Astrocyte of the cerebellum (primary cell): ENCODE measurements at regions not wholly inside any gene's neighbourhood (a gene's known extent, or its start where the extent isn't known, plus 50 kb on each side); places are given as distances from the start of the nearest gene placed in this dataset.

Source experiments
- DNase-seq: peaks from one replicate; pipeline ENCODE4 v3.0.0-alpha.2; 2011; ENCODE audit warnings: low read depth
- H3K4me3 ChIP-seq: 2 replicates; pipeline ENCODE4 v1.5.1; 2011; ENCODE audit warnings: mild to moderate bottlenecking, low read depth, low read length, moderate library complexity
- in situ Hi-C: cut with HindIII; loops from 2 replicates; pipeline ENCODE4 v1.10.0; 2017; ENCODE audit warnings: low sequenced_read_pairs
- TF ChIP-seq, protein P1 (sequence below): IDR thresholded peaks from 2 replicates; pipeline ENCODE4 v1.5.1; 2012; ENCODE audit warnings: low read length, low read depth, moderate library complexity, mild to moderate bottlenecking; ENCODE audit errors: missing control alignments

DNA sequence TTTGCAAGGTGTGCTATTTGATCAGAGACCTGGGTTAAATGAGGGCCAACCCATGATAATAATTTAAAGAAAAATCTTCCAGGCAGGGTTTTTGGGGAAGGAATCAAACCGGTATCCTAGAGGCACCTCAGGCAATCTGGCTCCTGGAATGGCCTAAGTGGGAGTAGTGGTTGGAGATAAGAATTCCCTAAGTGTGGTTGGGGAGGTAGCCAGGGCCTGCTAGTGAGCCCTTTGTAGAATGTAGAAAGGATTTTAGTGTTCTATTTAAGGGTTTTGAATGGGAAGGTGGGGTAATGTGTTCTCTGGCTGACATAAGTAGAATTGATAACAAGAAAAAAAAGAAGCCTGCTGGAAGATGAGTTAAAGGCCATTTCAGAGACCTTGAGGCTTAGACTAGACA lies 422.2 kb downstream of the XIRP2 start:
- DNase-seq = no peak
- no peak overlapping the region for H3K4me3 ChIP-seq
- TF ChIP-seq, protein P1, sequence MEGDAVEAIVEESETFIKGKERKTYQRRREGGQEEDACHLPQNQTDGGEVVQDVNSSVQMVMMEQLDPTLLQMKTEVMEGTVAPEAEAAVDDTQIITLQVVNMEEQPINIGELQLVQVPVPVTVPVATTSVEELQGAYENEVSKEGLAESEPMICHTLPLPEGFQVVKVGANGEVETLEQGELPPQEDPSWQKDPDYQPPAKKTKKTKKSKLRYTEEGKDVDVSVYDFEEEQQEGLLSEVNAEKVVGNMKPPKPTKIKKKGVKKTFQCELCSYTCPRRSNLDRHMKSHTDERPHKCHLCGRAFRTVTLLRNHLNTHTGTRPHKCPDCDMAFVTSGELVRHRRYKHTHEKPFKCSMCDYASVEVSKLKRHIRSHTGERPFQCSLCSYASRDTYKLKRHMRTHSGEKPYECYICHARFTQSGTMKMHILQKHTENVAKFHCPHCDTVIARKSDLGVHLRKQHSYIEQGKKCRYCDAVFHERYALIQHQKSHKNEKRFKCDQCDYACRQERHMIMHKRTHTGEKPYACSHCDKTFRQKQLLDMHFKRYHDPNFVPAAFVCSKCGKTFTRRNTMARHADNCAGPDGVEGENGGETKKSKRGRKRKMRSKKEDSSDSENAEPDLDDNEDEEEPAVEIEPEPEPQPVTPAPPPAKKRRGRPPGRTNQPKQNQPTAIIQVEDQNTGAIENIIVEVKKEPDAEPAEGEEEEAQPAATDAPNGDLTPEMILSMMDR = no peak
- in situ Hi-C loops = no loop called here
